HepG2 (cell line): ENCODE measurements at regions not wholly inside any gene's neighbourhood (a gene's known extent, or its start where the extent isn't known, plus 50 kb on each side); places are given as distances from the start of the nearest gene placed in this dataset.

Experiments
- AHDC1 ChIP-seq: sonication (generic); formaldehyde crosslinking; IDR thresholded peaks from 2 replicates; pipeline ENCODE4 v1.5.1; 2020; ENCODE audit warnings: mild to moderate bottlenecking, missing genetic modification reagents, borderline replicate concordance
- FOXA1 ChIP-seq, 2 experiments: fragments of 450-650 bp in 1 of 2; sonication (generic) in 1 of 2; formaldehyde crosslinking in 1 of 2; IDR thresholded peaks; 2 replicates each; pipeline versions ENCODE4 v1.4.0 to v1.6.1; 2016 to 2020; ENCODE audit warnings: missing genetic modification reagents in 1 of 2
- GMEB1 ChIP-seq: sonication (generic); formaldehyde crosslinking; IDR thresholded peaks from 2 replicates; pipeline ENCODE4 v1.5.1; 2020; ENCODE audit warnings: missing genetic modification reagents, mild to moderate bottlenecking, borderline replicate concordance
- HMG20B ChIP-seq: conservative IDR thresholded peaks from 2 replicates; pipeline ENCODE4 v1.6.1; 2016; ENCODE audit warnings: missing genetic modification reagents, missing compliant biosample characterization
- NFE2L2 ChIP-seq: fragments of 150-350 bp; IDR thresholded peaks from 2 replicates; pipeline ENCODE4 v1.6.1; 2014; ENCODE audit warnings: low read length
- SOX13 ChIP-seq, 3 experiments: fragments of 450-650 bp in 1 of 3; sonication (generic) in 1 of 3; formaldehyde crosslinking in 1 of 3; IDR thresholded peaks in 2 of 3; conservative IDR thresholded peaks in 1 of 3; 2 replicates each; pipeline versions ENCODE4 v1.5.0 to v1.6.1; 2016 to 2020; ENCODE audit warnings: antibody characterized with exemption in 1 of 3, mild to moderate bottlenecking in 1 of 3, missing compliant biosample characterization in 1 of 3, missing genetic modification reagents in 1 of 3, moderate library complexity in 1 of 3
- ZFY ChIP-seq: sonication (generic); formaldehyde crosslinking; IDR thresholded peaks from 2 replicates; pipeline ENCODE4 v1.4.0; 2020; ENCODE audit warnings: missing genetic modification reagents
- ZNF616 ChIP-seq: sonication (generic); formaldehyde crosslinking; IDR thresholded peaks from 2 replicates; pipeline ENCODE4 v1.5.0; 2020; ENCODE audit warnings: low read depth, mild to moderate bottlenecking, missing genetic modification reagents
- ZNF7 ChIP-seq: IDR thresholded peaks from 2 replicates; pipeline ENCODE4 v1.6.1; 2016; ENCODE audit warnings: missing biosample characterization, missing genetic modification reagents
- TF ChIP-seq, protein P1 (sequence below), 2 experiments: IDR thresholded peaks; 2 replicates each; pipeline ENCODE4 v1.6.1; 2011 to 2012; ENCODE audit warnings: low read length in 2 of 2, borderline replicate concordance in 1 of 2, low read depth in 1 of 2, mild to moderate bottlenecking in 1 of 2, moderate library complexity in 1 of 2
- TF ChIP-seq, protein P2 (sequence below): sonication (generic); formaldehyde crosslinking; IDR thresholded peaks from 2 replicates; pipeline ENCODE4 v1.5.0; 2020; ENCODE audit warnings: missing genetic modification reagents, mild to moderate bottlenecking, borderline replicate concordance
- TF ChIP-seq, protein P3 (sequence below): sonication (generic); formaldehyde crosslinking; conservative IDR thresholded peaks from 2 replicates; pipeline ENCODE4 v1.8.0; 2022; ENCODE audit warnings: mild to moderate bottlenecking, moderate library complexity, missing genetic modification reagents

DNA sequence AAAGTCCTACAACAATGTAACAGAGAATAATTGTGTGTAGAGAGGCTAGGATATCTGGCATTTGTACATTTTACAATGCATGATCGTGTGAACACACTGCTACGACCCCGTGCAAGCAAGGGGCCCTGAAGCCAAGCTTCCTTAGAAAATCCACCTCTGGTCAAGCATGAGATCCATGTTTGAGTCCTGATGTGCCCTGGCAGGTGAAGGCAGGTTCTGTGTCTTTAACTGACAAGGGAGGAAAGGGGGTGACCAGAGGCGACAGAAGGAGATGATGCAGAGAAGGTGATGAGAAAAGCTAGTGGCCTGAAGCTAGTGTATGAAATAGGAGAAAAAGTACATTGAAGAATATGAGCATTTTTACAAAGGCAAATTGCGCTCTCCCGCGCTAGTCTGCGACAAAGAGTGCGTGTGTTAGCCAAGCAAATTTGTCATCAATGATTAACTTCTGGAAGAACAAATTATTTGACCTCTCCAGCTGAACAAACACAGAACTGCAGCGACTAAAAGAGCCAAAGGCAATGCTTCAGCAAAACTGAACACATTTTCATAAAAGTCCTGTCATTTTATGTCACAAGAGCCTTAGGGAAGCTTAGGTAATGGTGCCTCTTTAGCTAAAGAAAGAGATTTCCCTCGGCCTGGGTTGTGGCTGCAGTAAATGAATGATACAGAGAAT is 101.7 kb upstream of the DAPK1 start (continued):
- TF ChIP-seq AHDC1 (CRISPR knock-in tag) (peak; percentile 71; the same call in 1 of the 2 replicates), FOXA1 (IDR thresholded peaks at IDR 0.05) (0 out of 2 replicates have a peak, but pooled peaks have one; percentile 51), FOXA1 (CRISPR knock-in tag; IDR thresholded peaks at IDR 0.05) (peak; percentile 97), SOX13 (IDR thresholded peaks at IDR 0.05) (no peak), SOX13 (CRISPR knock-in tag; conservative IDR thresholded peaks at IDR 0.05 in 1 of 2, IDR thresholded peaks at IDR 0.05 in 1 of 2) (peak in 1 of 2 experiments; percentile 86; a peak in 2 of 4 replicates), ZNF616 (no peak), HMG20B (CRISPR knock-in tag) (0 out of 2 replicates have a peak, but pooled peaks have one; percentile 20), NFE2L2 (no peak), ZNF7 (CRISPR knock-in tag) (no peak), GMEB1 (CRISPR knock-in tag) (no peak), ZFY (CRISPR knock-in tag) (no peak)
- TF ChIP-seq, protein P1, sequence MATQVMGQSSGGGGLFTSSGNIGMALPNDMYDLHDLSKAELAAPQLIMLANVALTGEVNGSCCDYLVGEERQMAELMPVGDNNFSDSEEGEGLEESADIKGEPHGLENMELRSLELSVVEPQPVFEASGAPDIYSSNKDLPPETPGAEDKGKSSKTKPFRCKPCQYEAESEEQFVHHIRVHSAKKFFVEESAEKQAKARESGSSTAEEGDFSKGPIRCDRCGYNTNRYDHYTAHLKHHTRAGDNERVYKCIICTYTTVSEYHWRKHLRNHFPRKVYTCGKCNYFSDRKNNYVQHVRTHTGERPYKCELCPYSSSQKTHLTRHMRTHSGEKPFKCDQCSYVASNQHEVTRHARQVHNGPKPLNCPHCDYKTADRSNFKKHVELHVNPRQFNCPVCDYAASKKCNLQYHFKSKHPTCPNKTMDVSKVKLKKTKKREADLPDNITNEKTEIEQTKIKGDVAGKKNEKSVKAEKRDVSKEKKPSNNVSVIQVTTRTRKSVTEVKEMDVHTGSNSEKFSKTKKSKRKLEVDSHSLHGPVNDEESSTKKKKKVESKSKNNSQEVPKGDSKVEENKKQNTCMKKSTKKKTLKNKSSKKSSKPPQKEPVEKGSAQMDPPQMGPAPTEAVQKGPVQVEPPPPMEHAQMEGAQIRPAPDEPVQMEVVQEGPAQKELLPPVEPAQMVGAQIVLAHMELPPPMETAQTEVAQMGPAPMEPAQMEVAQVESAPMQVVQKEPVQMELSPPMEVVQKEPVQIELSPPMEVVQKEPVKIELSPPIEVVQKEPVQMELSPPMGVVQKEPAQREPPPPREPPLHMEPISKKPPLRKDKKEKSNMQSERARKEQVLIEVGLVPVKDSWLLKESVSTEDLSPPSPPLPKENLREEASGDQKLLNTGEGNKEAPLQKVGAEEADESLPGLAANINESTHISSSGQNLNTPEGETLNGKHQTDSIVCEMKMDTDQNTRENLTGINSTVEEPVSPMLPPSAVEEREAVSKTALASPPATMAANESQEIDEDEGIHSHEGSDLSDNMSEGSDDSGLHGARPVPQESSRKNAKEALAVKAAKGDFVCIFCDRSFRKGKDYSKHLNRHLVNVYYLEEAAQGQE (IDR thresholded peaks at IDR 0.05; ENCODE audit: borderline replicate concordance in 1 of 2, low read depth in 1 of 2, low read length in 2 of 2): no peak
- TF ChIP-seq, protein P2, sequence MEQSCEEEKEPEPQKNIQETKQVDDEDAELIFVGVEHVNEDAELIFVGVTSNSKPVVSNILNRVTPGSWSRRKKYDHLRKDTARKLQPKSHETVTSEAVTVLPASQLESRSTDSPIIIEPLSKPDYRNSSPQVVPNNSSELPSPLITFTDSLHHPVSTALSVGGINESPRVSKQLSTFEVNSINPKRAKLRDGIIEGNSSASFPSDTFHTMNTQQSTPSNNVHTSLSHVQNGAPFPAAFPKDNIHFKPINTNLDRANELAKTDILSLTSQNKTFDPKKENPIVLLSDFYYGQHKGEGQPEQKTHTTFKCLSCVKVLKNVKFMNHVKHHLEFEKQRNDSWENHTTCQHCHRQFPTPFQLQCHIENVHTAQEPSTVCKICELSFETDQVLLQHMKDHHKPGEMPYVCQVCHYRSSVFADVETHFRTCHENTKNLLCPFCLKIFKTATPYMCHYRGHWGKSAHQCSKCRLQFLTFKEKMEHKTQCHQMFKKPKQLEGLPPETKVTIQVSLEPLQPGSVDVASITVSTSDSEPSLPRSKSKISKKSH (CRISPR knock-in tag): no peak
- TF ChIP-seq, protein P3, sequence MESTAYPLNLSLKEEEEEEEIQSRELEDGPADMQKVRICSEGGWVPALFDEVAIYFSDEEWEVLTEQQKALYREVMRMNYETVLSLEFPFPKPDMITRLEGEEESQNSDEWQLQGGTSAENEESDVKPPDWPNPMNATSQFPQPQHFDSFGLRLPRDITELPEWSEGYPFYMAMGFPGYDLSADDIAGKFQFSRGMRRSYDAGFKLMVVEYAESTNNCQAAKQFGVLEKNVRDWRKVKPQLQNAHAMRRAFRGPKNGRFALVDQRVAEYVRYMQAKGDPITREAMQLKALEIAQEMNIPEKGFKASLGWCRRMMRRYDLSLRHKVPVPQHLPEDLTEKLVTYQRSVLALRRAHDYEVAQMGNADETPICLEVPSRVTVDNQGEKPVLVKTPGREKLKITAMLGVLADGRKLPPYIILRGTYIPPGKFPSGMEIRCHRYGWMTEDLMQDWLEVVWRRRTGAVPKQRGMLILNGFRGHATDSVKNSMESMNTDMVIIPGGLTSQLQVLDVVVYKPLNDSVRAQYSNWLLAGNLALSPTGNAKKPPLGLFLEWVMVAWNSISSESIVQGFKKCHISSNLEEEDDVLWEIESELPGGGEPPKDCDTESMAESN (CRISPR knock-in tag): no peak
